GM08714 (cell line): ENCODE measurements at regions not wholly inside any gene's neighbourhood (a gene's known extent, or its start where the extent isn't known, plus 50 kb on each side); places are given as distances from the start of the nearest gene placed in this dataset.
"Not testable (repeated sequence)": the region's sequence is repeated elsewhere in the genome, so short reads cannot be mapped to it uniquely, and the experiment has no call there.

Experiments
- H3K4me3 ChIP-seq: fragments of 200-500 bp; sonication (Bioruptor generic); 2 replicates; pipeline ENCODE4 v1.5.1; 2014; ENCODE audit warnings: mild to moderate bottlenecking, low read length, inconsistent platforms
- ZNF274 ChIP-seq: IDR thresholded peaks from 2 replicates; pipeline ENCODE4 v1.6.1; 2012; ENCODE audit warnings: mild to moderate bottlenecking, low read depth, low read length

GRCh38 chr3:18100121-18100520 lies 325.0 kb downstream of the SATB1 start:
- no peak for TF ChIP-seq ZNF274
- no peak overlapping the region for H3K4me3 ChIP-seq

DNA sequence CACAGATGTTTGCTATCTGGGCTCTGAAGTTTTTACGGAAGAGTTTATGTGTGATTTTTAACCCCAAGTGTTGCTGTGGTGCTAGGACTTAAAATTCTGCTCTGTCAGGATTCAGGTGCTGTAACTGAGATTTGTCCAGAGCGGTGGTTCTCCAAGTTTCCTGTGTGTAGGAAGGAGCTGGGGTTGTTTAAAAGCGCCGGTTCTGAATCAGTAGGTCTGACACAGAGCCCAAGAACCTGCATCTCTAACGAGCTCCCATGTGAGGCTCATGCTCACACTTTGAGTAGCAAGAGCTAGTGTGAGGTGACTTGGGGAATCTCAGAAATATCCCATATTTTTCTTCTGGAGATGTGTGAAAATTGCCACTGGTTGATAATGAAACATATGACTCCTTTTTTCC lies 325.5 kb downstream of the SATB1 start:
- no peak overlapping the region for H3K4me3 ChIP-seq
- TF ChIP-seq ZNF274 = no peak

GRCh38 chr3:18098960-18099587 lies 326.1 kb downstream of the SATB1 start:
- no peak overlapping the region for H3K4me3 ChIP-seq
- no peak for TF ChIP-seq ZNF274

- H3K4me3 ChIP-seq = no peak overlapping the region
- no peak for TF ChIP-seq ZNF274
These were observed 327.1 kb downstream of the SATB1 start for GRCh38 chr3:18097989-18098388.

GRCh38 chr3:18097473-18097872 lies 327.7 kb downstream of the SATB1 start:
- no peak for TF ChIP-seq ZNF274

GRCh38 chr3:18092726-18093125 lies 332.4 kb downstream of the SATB1 start:
- no peak overlapping the region for H3K4me3 ChIP-seq
- no peak for TF ChIP-seq ZNF274

More at GRCh38 chr3:18097473-18097872, 327.7 kb downstream of the SATB1 start:
- H3K4me3 ChIP-seq = no peak overlapping the region

- no peak overlapping the region for H3K4me3 ChIP-seq
- no peak for TF ChIP-seq ZNF274
These were observed 334.8 kb downstream of the SATB1 start for GRCh38 chr3:18090377-18090776.

DNA sequence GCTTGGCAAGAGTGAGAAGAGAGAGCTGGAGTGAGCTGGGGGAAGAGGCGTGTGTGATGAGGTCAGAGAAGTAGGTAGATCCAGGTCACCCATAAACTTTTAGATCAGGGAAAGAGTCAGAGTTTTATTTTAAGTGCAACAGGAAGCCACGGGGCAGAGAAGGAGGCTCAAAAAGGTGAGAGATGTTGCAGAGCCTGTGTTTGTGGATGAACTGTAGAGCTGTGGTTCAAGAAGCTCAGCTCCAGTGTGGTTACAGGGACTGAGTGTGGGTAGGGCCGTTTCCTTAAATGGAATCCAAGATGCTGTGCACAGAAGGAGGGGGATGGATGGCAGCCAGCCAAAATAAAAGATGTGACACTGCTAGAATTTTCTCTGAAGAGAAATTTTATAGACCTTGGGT lies 337.2 kb downstream of the SATB1 start:
- no peak overlapping the region for H3K4me3 ChIP-seq
- no peak for TF ChIP-seq ZNF274

- TF ChIP-seq ZNF274 = no peak
These were observed 338.4 kb downstream of the SATB1 start for GRCh38 chr3:18086760-18087159.

GRCh38 chr3:18086078-18086477 lies 339.1 kb downstream of the SATB1 start:
- H3K4me3 ChIP-seq = no peak overlapping the region
- TF ChIP-seq ZNF274 = no peak

More at GRCh38 chr3:18086760-18087159, 338.4 kb downstream of the SATB1 start:
- no peak overlapping the region for H3K4me3 ChIP-seq

GRCh38 chr3:18085429-18085828 lies 339.7 kb downstream of the SATB1 start:
- TF ChIP-seq ZNF274 = no peak

DNA sequence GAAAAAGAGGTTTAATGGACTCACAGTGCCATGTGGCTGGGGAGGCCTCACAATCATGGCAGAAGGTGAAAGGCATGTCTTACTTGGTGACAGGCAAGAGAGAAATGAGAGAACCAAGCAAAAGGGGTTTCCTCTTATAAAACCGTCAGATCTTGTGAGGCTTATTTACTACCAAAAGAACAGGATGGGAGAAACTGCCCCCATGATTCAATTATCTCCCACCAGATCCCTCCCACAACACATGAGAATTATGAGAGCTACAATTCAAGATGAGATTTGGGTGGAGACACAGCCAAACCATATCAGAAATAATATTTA lies 340.8 kb upstream of the TBC1D5 start:
- H3K4me3 ChIP-seq = not testable (repeated sequence)

More at GRCh38 chr3:18085429-18085828, 339.7 kb downstream of the SATB1 start:
- no peak overlapping the region for H3K4me3 ChIP-seq

- no peak overlapping the region for H3K4me3 ChIP-seq
- no peak for TF ChIP-seq ZNF274
These were observed 340.3 kb upstream of the TBC1D5 start for GRCh38 chr3:18082551-18083272.

DNA sequence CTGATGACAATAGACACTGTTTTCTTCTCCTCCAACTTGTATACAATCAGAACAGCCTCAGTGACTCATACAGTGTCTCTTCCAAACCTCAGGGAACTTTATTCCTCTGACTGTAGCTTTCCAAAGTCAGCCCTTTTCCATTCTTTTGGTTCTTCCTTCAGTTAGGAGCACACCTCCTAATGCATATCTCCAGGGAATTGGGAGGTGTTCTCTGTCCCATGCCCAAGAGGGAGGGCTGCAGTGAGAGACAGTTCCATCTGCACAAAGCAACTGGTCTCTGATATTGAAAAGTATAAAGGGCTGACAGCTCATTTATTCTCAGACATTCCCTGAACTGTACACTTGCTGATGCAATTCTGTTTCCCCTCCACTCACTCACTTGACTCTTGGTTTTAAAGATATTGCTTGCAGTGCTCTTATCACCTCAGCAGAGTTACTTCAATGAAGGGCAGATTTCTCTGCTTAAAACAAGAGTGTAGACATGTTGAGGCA lies 337.8 kb upstream of the TBC1D5 start:
- no peak overlapping the region for H3K4me3 ChIP-seq
- TF ChIP-seq ZNF274 = no peak

- TF ChIP-seq ZNF274 = no peak
- no peak overlapping the region for H3K4me3 ChIP-seq
These were observed 337.3 kb upstream of the TBC1D5 start for GRCh38 chr3:18079739-18080138.
